ENCODE measurements at regions not wholly inside any gene's neighbourhood (a gene's known extent, or its start where the extent isn't known, plus 50 kb on each side); places are given as distances from the start of the nearest gene placed in this dataset.

GRCh38 chr2:238657132-238658053 is 190.5 kb upstream of the TWIST2 start:
- no peak for DNase-seq

- no peak for DNase-seq
Observed at GRCh38 chr2:238658054-238658407, 189.9 kb upstream of the TWIST2 start.

GRCh38 chr2:238658820-238659219 is 189.1 kb upstream of the TWIST2 start:
- DNase-seq, result no peak

- no peak for DNase-seq
Observed at GRCh38 chr2:238659231-238659630, 188.7 kb upstream of the TWIST2 start.

- no peak for DNase-seq
Observed at GRCh38 chr2:238663586-238663985, 184.3 kb upstream of the TWIST2 start.

- DNase-seq, result no peak
Observed at GRCh38 chr2:238665919-238666318, 182.0 kb upstream of the TWIST2 start.

- no peak for DNase-seq
Observed at GRCh38 chr2:238666543-238666942, 181.3 kb upstream of the TWIST2 start.

GRCh38 chr2:238667008-238667407 is 180.9 kb upstream of the TWIST2 start:
- no peak for DNase-seq

GRCh38 chr2:238667639-238668038 is 180.2 kb upstream of the TWIST2 start:
- no peak for DNase-seq

GRCh38 chr2:238668426-238668825 is 179.5 kb upstream of the TWIST2 start:
- DNase-seq, result no peak

- no peak for DNase-seq
Observed at GRCh38 chr2:238669046-238669445, 178.8 kb upstream of the TWIST2 start.

- DNase-seq, result no peak
Observed at GRCh38 chr2:238669581-238670080, 178.3 kb upstream of the TWIST2 start.

- DNase-seq, result no peak
Observed at GRCh38 chr2:238670111-238670585, 177.7 kb upstream of the TWIST2 start.

GRCh38 chr2:238682536-238682935 is 165.3 kb upstream of the TWIST2 start:
- no peak for DNase-seq

- DNase-seq, result peak; percentile 78
Observed at GRCh38 chr2:238684362-238685326, 163.2 kb upstream of the TWIST2 start.

- no peak for DNase-seq
Observed at GRCh38 chr2:238685327-238685709, 162.6 kb upstream of the TWIST2 start.

GRCh38 chr2:238685713-238686112 is 162.2 kb upstream of the TWIST2 start:
- no peak for DNase-seq

GRCh38 chr2:238686223-238686622 is 161.7 kb upstream of the TWIST2 start:
- DNase-seq, result no peak

- no peak for DNase-seq
Observed at GRCh38 chr2:238688193-238689153, 159.4 kb upstream of the TWIST2 start.

- no peak for DNase-seq
Observed at GRCh38 chr2:238689331-238689730, 158.6 kb upstream of the TWIST2 start.

- DNase-seq, result no peak
Observed at GRCh38 chr2:238689871-238690389, 158.0 kb upstream of the TWIST2 start.

GRCh38 chr2:238690511-238690910 is 157.4 kb upstream of the TWIST2 start:
- DNase-seq, result no peak
